Esophagus muscularis mucosa (tissue), 3 donors: ENCODE measurements at regions not wholly inside any gene's neighbourhood (a gene's known extent, or its start where the extent isn't known, plus 50 kb on each side); places are given as distances from the start of the nearest gene placed in this dataset.

Source experiments
- CTCF ChIP-seq, 3 experiments: fragments of 200-600 bp in 2 of 3; fragments of 450-650 bp in 1 of 3; sonication (generic) in 2 of 3; IDR thresholded peaks; one replicate each; pipeline ENCODE4 v1.5.1; 2017 to 2019; ENCODE audit warnings: antibody characterized with exemption in 3 of 3, mild to moderate bottlenecking in 2 of 3, moderate library complexity in 1 of 3
- POLR2AphosphoS5 ChIP-seq, 2 donors: sonication (generic); formaldehyde crosslinking; IDR thresholded peaks; one replicate each; pipeline ENCODE4 v1.6.1; 2017; ENCODE audit warnings: antibody characterized with exemption in 2 of 2

- no peak for TF ChIP-seq CTCF (IDR thresholded peaks at IDR 0.05)
- no peak for TF ChIP-seq POLR2AphosphoS5 (IDR thresholded peaks at IDR 0.05)
Observed at GRCh38 chr11:116356451-116356850, 416.3 kb downstream of the BUD13 start.
